Gastroesophageal sphincter (tissue), 4 donors: ENCODE measurements at regions not wholly inside any gene's neighbourhood (a gene's known extent, or its start where the extent isn't known, plus 50 kb on each side); places are given as distances from the start of the nearest gene placed in this dataset.

Source experiments
- ATAC-seq: fragments of 150-250 bp; one replicate; pipeline ENCODE4 v1.9.1; 2016; ENCODE audit warnings: mild to moderate bottlenecking, moderate library complexity
- H3K27ac ChIP-seq, 4 donors: fragments of 200-600 bp; sonication (generic) in 3 of 4; 1 replicate in 3 of 4; 2 replicates in 1 of 4; pipeline ENCODE4 v1.5.1; 2016 to 2019
- H3K27me3 ChIP-seq: fragments of 200-600 bp; sonication (generic); one replicate; pipeline ENCODE4 v1.5.1; 2019
- H3K36me3 ChIP-seq, 2 donors: fragments of 200-600 bp; sonication (generic); one replicate each; pipeline ENCODE4 v1.5.1; 2019; ENCODE audit warnings: control low read depth in 1 of 2
- H3K4me1 ChIP-seq, 3 donors: fragments of 200-600 bp; sonication (generic); 1 replicate in 2 of 3; 2 replicates in 1 of 3; pipeline ENCODE4 v1.5.1; 2016 to 2019; ENCODE audit warnings: control low read depth in 2 of 3
- H3K4me3 ChIP-seq, 2 donors: fragments of 200-600 bp; sonication (generic); one replicate each; pipeline ENCODE4 v1.5.1; 2019; ENCODE audit warnings: mild to moderate bottlenecking in 1 of 2, moderate library complexity in 1 of 2
- H3K9me3 ChIP-seq, 3 donors: fragments of 200-600 bp; sonication (generic); one replicate each; pipeline ENCODE4 v1.5.1; 2017 to 2019; ENCODE audit warnings: control low read depth in 2 of 3
- CTCF ChIP-seq, 4 experiments: fragments of 200-600 bp in 2 of 4; fragments of 450-650 bp in 2 of 4; sonication (generic) in 1 of 4; IDR thresholded peaks; one replicate each; pipeline ENCODE4 v1.5.1; 2017 to 2019; ENCODE audit warnings: antibody characterized with exemption in 4 of 4, mild to moderate bottlenecking in 2 of 4, moderate library complexity in 2 of 4
- EP300 ChIP-seq: sonication (generic); formaldehyde crosslinking; IDR thresholded peaks from one replicate; pipeline ENCODE4 v1.6.1; 2017; ENCODE audit warnings: antibody characterized with exemption, mild to moderate bottlenecking
- POLR2A ChIP-seq, 2 donors: fragments of 450-650 bp; IDR thresholded peaks; one replicate each; pipeline ENCODE4 v1.6.1; 2017; ENCODE audit warnings: antibody characterized with exemption in 2 of 2, mild to moderate bottlenecking in 2 of 2, moderate library complexity in 1 of 2
- POLR2AphosphoS5 ChIP-seq: sonication (generic); formaldehyde crosslinking; IDR thresholded peaks from one replicate; pipeline ENCODE4 v1.6.1; 2017; ENCODE audit warnings: antibody characterized with exemption
- WGBS, 2 donors: methylation state at CpG; one replicate each; pipeline ENCODE4 v1.1.5; 2018; ENCODE audit warnings: low coverage in 1 of 2; 5-methylcytosine and 5-hydroxymethylcytosine counted together

GRCh38 chr5:17723876-17724275 lies 89.6 kb downstream of the TAF11L14 start:
- 75 to 83% methylated on average over 1 to 5 of the region's 5 CpGs for WGBS, 2 donors
- H3K27me3 ChIP-seq = no peaks in the 10 kb centered on the region
- no peaks in the 10 kb centered on the region for H3K9me3 ChIP-seq
- H3K36me3 ChIP-seq = no peaks in the 10 kb centered on the region
- no peak for TF ChIP-seq CTCF (IDR thresholded peaks at IDR 0.05)
- no peak for TF ChIP-seq EP300
- TF ChIP-seq POLR2A (IDR thresholded peaks at IDR 0.05) = no peak
- TF ChIP-seq POLR2AphosphoS5 = no peak
- H3K27ac ChIP-seq = no peak overlapping the region
- H3K4me3 ChIP-seq = no peak overlapping the region
- H3K4me1 ChIP-seq = no peaks in the 10 kb centered on the region
- no peak for ATAC-seq

- H3K27ac ChIP-seq = no peak overlapping the region
- 78 to 82% methylated on average over 3 of the region's 3 CpGs for WGBS, 2 donors
- no peak overlapping the region for H3K4me3 ChIP-seq
- no peak for TF ChIP-seq EP300
- TF ChIP-seq POLR2A (IDR thresholded peaks at IDR 0.05) = no peak
- no peak for TF ChIP-seq CTCF (IDR thresholded peaks at IDR 0.05)
- TF ChIP-seq POLR2AphosphoS5 = no peak
- H3K36me3 ChIP-seq = no peaks in the 10 kb centered on the region
- no peaks in the 10 kb centered on the region for H3K27me3 ChIP-seq
- no peaks in the 10 kb centered on the region for H3K9me3 ChIP-seq
- peak; percentile 36 for ATAC-seq
- H3K4me1 ChIP-seq = no peaks in the 10 kb centered on the region
These were observed 92.8 kb downstream of the TAF11L14 start for GRCh38 chr5:17727098-17727497.

GRCh38 chr5:17730421-17730820 lies 96.2 kb downstream of the TAF11L14 start:
- Histone ChIP-seq H3K36me3 (no peaks in the 10 kb centered on the region), H3K27ac (no peak overlapping the region), H3K9me3 (no peaks in the 10 kb centered on the region), H3K4me1 (no peaks in the 10 kb centered on the region), H3K27me3 (no peaks in the 10 kb centered on the region), H3K4me3 (no peak overlapping the region)
- WGBS, 2 donors = 90 to 92% methylated on average over 2 of the region's 2 CpGs
- TF ChIP-seq POLR2AphosphoS5 = no peak
- TF ChIP-seq CTCF (IDR thresholded peaks at IDR 0.05) = no peak
- TF ChIP-seq POLR2A (IDR thresholded peaks at IDR 0.05) = no peak
- TF ChIP-seq EP300 = no peak
- no peak for ATAC-seq

GRCh38 chr5:17732351-17732923 lies 98.2 kb downstream of the TAF11L14 start:
- no peak for ATAC-seq
- Histone ChIP-seq H3K9me3 (no peaks in the 10 kb centered on the region), H3K4me3 (no peak overlapping the region), H3K27ac (no peak overlapping the region), H3K27me3 (no peaks in the 10 kb centered on the region), H3K36me3 (no peaks in the 10 kb centered on the region), H3K4me1 (no peaks in the 10 kb centered on the region)
- 58 to 90% methylated on average over 1 to 3 of the region's 3 CpGs for WGBS, 2 donors
- TF ChIP-seq EP300 (no peak), POLR2A (IDR thresholded peaks at IDR 0.05) (no peak), POLR2AphosphoS5 (no peak), CTCF (IDR thresholded peaks at IDR 0.05) (no peak)

GRCh38 chr5:17734011-17734410 lies 99.8 kb downstream of the TAF11L14 start:
- Histone ChIP-seq H3K4me3 (no peak overlapping the region), H3K27ac (no peak overlapping the region), H3K36me3 (no peaks in the 10 kb centered on the region), H3K9me3 (no peaks in the 10 kb centered on the region), H3K27me3 (no peaks in the 10 kb centered on the region), H3K4me1 (no peaks in the 10 kb centered on the region)
- WGBS, 2 donors = 17 to 18% methylated on average over 2 of the region's 2 CpGs
- TF ChIP-seq EP300 = no peak
- TF ChIP-seq CTCF (IDR thresholded peaks at IDR 0.05) = no peak
- no peak for ATAC-seq
